ENCODE measurements at regions not wholly inside any gene's neighbourhood (a gene's known extent, or its start where the extent isn't known, plus 50 kb on each side); places are given as distances from the start of the nearest gene placed in this dataset.

GRCh38 chr12:91355150-91356006 lies 172.8 kb upstream of the DCN start:
- peak; percentile 81 for DNase-seq (ENCODE audit: low read depth)

GRCh38 chr12:91353266-91353665 lies 170.6 kb upstream of the DCN start:
- no peak for DNase-seq (ENCODE audit: low read depth)

- peak; percentile 68 for DNase-seq (ENCODE audit: low read depth)
Measured at GRCh38 chr12:91349476-91349875, 166.9 kb upstream of the DCN start.

- peak; percentile 24 for DNase-seq (ENCODE audit: low read depth)
Measured at GRCh38 chr12:91347481-91348214, 165.0 kb upstream of the DCN start.

- no peak for DNase-seq (ENCODE audit: low read depth)
Measured at GRCh38 chr12:91346827-91347226, 164.2 kb upstream of the DCN start.

GRCh38 chr12:91344408-91344807 lies 161.8 kb upstream of the DCN start:
- no peak for DNase-seq (ENCODE audit: low read depth)

- no peak for DNase-seq (ENCODE audit: low read depth)
Measured at GRCh38 chr12:91343010-91343409, 160.4 kb upstream of the DCN start.

GRCh38 chr12:91339106-91339505 lies 156.5 kb upstream of the DCN start:
- DNase-seq (ENCODE audit: low read depth): peak; percentile 12

GRCh38 chr12:91335699-91336098 lies 153.1 kb upstream of the DCN start:
- DNase-seq (ENCODE audit: low read depth): peak; percentile 41

- DNase-seq (ENCODE audit: low read depth): no peak
Measured at GRCh38 chr12:91333966-91334365, 151.3 kb upstream of the DCN start.

- DNase-seq (ENCODE audit: low read depth): peak; percentile 27
Measured at GRCh38 chr12:91332302-91332701, 149.7 kb upstream of the DCN start.

- no peak for DNase-seq (ENCODE audit: low read depth)
Measured at GRCh38 chr12:91331371-91331770, 148.8 kb upstream of the DCN start.

- no peak for DNase-seq (ENCODE audit: low read depth)
Measured at GRCh38 chr12:91328451-91328850, 145.8 kb upstream of the DCN start.

- DNase-seq (ENCODE audit: low read depth): peak; percentile 83
Measured at GRCh38 chr12:91327889-91328288, 145.3 kb upstream of the DCN start.

- DNase-seq (ENCODE audit: low read depth): peak; percentile 21
Measured at GRCh38 chr12:91327131-91327530, 144.5 kb upstream of the DCN start.

- peak; percentile 66 for DNase-seq (ENCODE audit: low read depth)
Measured at GRCh38 chr12:91326058-91327027, 143.7 kb upstream of the DCN start.

- DNase-seq (ENCODE audit: low read depth): no peak
Measured at GRCh38 chr12:91320999-91321398, 138.4 kb upstream of the DCN start.

- no peak for DNase-seq (ENCODE audit: low read depth)
Measured at GRCh38 chr12:91319071-91319760, 136.6 kb upstream of the DCN start.

- DNase-seq (ENCODE audit: low read depth): peak; percentile 5
Measured at GRCh38 chr12:91317306-91317705, 134.7 kb upstream of the DCN start.

- peak; percentile 68 for DNase-seq (ENCODE audit: low read depth)
Measured at GRCh38 chr12:91316907-91317269, 134.3 kb upstream of the DCN start.

GRCh38 chr12:91316161-91316906 lies 133.7 kb upstream of the DCN start:
- peak; percentile 42 for DNase-seq (ENCODE audit: low read depth)

Measured in EH (cell line).